Suppressor macrophage treated with lipopolysaccharide for 4 hours (primary cell): ENCODE measurements at regions not wholly inside any gene's neighbourhood (a gene's known extent, or its start where the extent isn't known, plus 50 kb on each side); places are given as distances from the start of the nearest gene placed in this dataset.

Experiments
- DNase-seq: peaks from one replicate; pipeline ENCODE4 v3.0.0-alpha.2; 2020

DNA sequence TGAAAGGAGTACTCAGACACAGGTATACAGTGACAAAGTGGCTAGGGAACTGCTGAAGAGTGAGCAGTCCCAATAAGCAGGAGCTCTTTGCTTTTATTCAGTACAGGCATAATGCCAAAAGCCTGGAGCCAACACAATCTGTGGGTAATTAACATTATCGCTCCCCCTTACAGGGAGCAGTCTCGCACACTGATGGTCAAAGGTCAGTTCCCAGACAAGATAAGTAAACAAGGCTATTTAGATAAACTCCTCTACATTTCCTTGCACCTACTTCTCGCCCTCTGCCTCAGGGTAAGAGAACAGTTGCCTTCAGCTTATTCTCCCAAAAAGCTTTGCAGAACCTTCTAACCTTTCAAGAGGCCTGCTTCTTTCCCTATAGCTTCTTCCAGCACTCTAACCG lies 73.9 kb upstream of the TAF9B start:
- DNase-seq, result no peak

DNA sequence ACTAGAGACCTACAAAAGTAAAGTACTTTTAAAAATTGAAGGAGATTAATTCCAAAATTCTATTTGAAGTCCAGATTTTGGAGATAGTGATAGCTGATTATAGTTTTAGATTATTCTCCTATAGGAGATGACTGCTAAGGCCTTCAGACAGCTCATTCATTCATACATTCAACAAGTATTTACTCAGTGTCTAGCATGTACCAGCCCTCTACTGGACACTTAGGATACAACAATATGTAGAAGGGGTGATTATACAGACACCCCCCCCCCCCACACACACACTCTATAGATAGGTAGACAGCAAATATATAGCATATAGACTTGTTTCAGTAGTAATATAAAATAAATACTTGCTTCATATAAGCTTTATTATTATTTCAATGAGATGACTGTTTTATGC lies 60.4 kb upstream of the TAF9B start:
- peak; percentile 22 for DNase-seq
